ENCODE measurements at regions not wholly inside any gene's neighbourhood (a gene's known extent, or its start where the extent isn't known, plus 50 kb on each side); places are given as distances from the start of the nearest gene placed in this dataset.

- H3K4me2 ChIP-seq (ENCODE audit: insufficient read depth, low read length), result no peak overlapping the region
- POLR2A ChIA-PET, result no interaction called here
- no peaks in the 10 kb centered on the region for H3K79me2 ChIP-seq (ENCODE audit: control insufficient read depth, insufficient read depth, low read length)
- WGBS (ENCODE audit: insufficient coverage, low coverage, missing lambda C conversion rate), result 0% methylated on average over 1 of the region's 1 CpG
- no peaks in the 10 kb centered on the region for H3K9me3 ChIP-seq (replicated peaks; ENCODE audit: control insufficient read depth, insufficient read depth, low read depth, low read length)
- FAIRE-seq, result no peak
- H3K4me1 ChIP-seq (replicated peaks in 1 of 2; ENCODE audit: control insufficient read depth in 2 of 2, insufficient read depth in 2 of 2, low read length in 2 of 2), result no peaks in the 10 kb centered on the region
- in situ Hi-C loops (cut with MboI) (no loop called here), intact Hi-C loops (cut with micrococcal nuclease) (no loop called here)
- no peaks in the 10 kb centered on the region for H3K9me1 ChIP-seq (ENCODE audit: control insufficient read depth, insufficient read depth, low read length)
- no peak overlapping the region for H3K4me3 ChIP-seq
- CTCF ChIA-PET (ENCODE audit: low intra/inter-chr PET ratio), result no interaction called here
- H3K27ac ChIP-seq (ENCODE audit: extremely low read depth, low read depth, low read length), result no peak overlapping the region
- H3K9ac ChIP-seq (ENCODE audit: insufficient read depth in 1 of 2, low read depth in 2 of 2, low read length in 2 of 2), result no peak overlapping the region
- ATAC-seq, result no peak
- DNase-seq (ENCODE audit: extremely low read depth in 1 of 4, low spot score in 3 of 4), result no peak
- no peak overlapping the region for H2AFZ ChIP-seq (ENCODE audit: low read depth, low read length)
- no peaks in the 10 kb centered on the region for H4K20me1 ChIP-seq (replicated peaks; ENCODE audit: control insufficient read depth, insufficient read depth, low read length)
- H3K36me3 ChIP-seq (ENCODE audit: control insufficient read depth, insufficient read depth, low read length), result no peaks in the 10 kb centered on the region
- BruUV-seq (replicated peaks), result no TSS peak
- TF ChIP-seq PURB (CRISPR knock-in tag; IDR thresholded peaks at IDR 0.05; ENCODE audit: low read depth), result no peak
- TF ChIP-seq TFAP4 (CRISPR knock-in tag; IDR thresholded peaks at IDR 0.05; ENCODE audit: borderline replicate concordance), result no peak
- no peak for TF ChIP-seq NR1H2 (CRISPR knock-in tag; IDR thresholded peaks at IDR 0.05)
- no peak for TF ChIP-seq L3MBTL2 (IDR thresholded peaks at IDR 0.05)
- TF ChIP-seq ZBTB12 (CRISPR knock-in tag; IDR thresholded peaks at IDR 0.05), result no peak
- TF ChIP-seq ZNF165 (CRISPR knock-in tag; IDR thresholded peaks at IDR 0.05; ENCODE audit: borderline replicate concordance), result no peak
- TF ChIP-seq SMAD2 (IDR thresholded peaks at IDR 0.05; ENCODE audit: low read depth, low read length), result no peak
- TF ChIP-seq COPS2 (conservative IDR thresholded peaks at IDR 0.05), result no peak
- no peaks in the 10 kb centered on the region for H3K27me3 ChIP-seq (ENCODE audit: control insufficient read depth in 2 of 2, insufficient read depth in 2 of 2, low read length in 2 of 2)
Observed at GRCh38 chr16:60485872-60486489, 1550.3 kb downstream of the CDH8 start.
